ENCODE measurements at regions not wholly inside any gene's neighbourhood (a gene's known extent, or its start where the extent isn't known, plus 50 kb on each side); places are given as distances from the start of the nearest gene placed in this dataset.

- Histone ChIP-seq H3K4me3 (ENCODE audit: low read depth in 1 of 3, low read length in 3 of 3) (no peak overlapping the region), H3K9me3 (ENCODE audit: control insufficient read depth in 2 of 2, insufficient read depth in 1 of 2, low read depth in 1 of 2, low read length in 1 of 2) (no peaks in the 10 kb centered on the region), H3K27me3 (ENCODE audit: control insufficient read depth in 3 of 3, insufficient read depth in 3 of 3, low read length in 3 of 3) (no peaks in the 10 kb centered on the region), H3K4me1 (ENCODE audit: control insufficient read depth in 3 of 3, insufficient read depth in 2 of 3, low read depth in 1 of 3, low read length in 2 of 3) (no peaks in the 10 kb centered on the region), H3K36me3 (ENCODE audit: control insufficient read depth in 3 of 3, insufficient read depth in 2 of 3, low read depth in 1 of 3, low read length in 3 of 3) (no peaks in the 10 kb centered on the region), H3K27ac (ENCODE audit: low read depth in 1 of 3, low read length in 2 of 3) (no peak overlapping the region)
- WGBS, 3 donors = 77 to 89% (median 88%) methylated on average over 14 of the region's 14 CpGs
- no peak for FAIRE-seq
- no peak for DNase-seq
These were observed 201.9 kb upstream of the PMEPA1 start for GRCh38 chr20:57911512-57912226.

GRCh38 chr20:57910716-57911115 lies 200.9 kb upstream of the PMEPA1 start:
- peaks cover 0 to 2% (median 0%) of the 10 kb centered on the region in 3 donors for H3K27me3 ChIP-seq (ENCODE audit: control insufficient read depth in 3 of 3, insufficient read depth in 3 of 3, low read length in 3 of 3)
- 87 to 96% (median 89%) methylated on average over 1 of the region's 1 CpG for WGBS, 3 donors
- FAIRE-seq (no peak), DNase-seq (no peak)
- no peak overlapping the region for H3K4me3 ChIP-seq (ENCODE audit: low read depth in 1 of 3, low read length in 3 of 3)
- no peaks in the 10 kb centered on the region for H3K9me3 ChIP-seq (ENCODE audit: control insufficient read depth in 2 of 2, insufficient read depth in 1 of 2, low read depth in 1 of 2, low read length in 1 of 2)
- no peaks in the 10 kb centered on the region for H3K36me3 ChIP-seq (ENCODE audit: control insufficient read depth in 3 of 3, insufficient read depth in 2 of 3, low read depth in 1 of 3, low read length in 3 of 3)
- H3K27ac ChIP-seq (ENCODE audit: low read depth in 1 of 3, low read length in 2 of 3) = no peak overlapping the region
- H3K4me1 ChIP-seq (ENCODE audit: control insufficient read depth in 3 of 3, insufficient read depth in 2 of 3, low read depth in 1 of 3, low read length in 2 of 3) = no peaks in the 10 kb centered on the region

- H3K27ac ChIP-seq (ENCODE audit: low read depth in 1 of 3, low read length in 2 of 3) = no peak overlapping the region
- no peaks in the 10 kb centered on the region for H3K9me3 ChIP-seq (ENCODE audit: control insufficient read depth in 2 of 2, insufficient read depth in 1 of 2, low read depth in 1 of 2, low read length in 1 of 2)
- H3K4me3 ChIP-seq (ENCODE audit: low read depth in 1 of 3, low read length in 3 of 3) = no peak overlapping the region
- no peak for DNase-seq
- H3K36me3 ChIP-seq (ENCODE audit: control insufficient read depth in 3 of 3, insufficient read depth in 2 of 3, low read depth in 1 of 3, low read length in 3 of 3) = no peaks in the 10 kb centered on the region
- FAIRE-seq = no peak
- H3K4me1 ChIP-seq (ENCODE audit: control insufficient read depth in 3 of 3, insufficient read depth in 2 of 3, low read depth in 1 of 3, low read length in 2 of 3) = peaks cover 0 to 2% (median 0%) of the 10 kb centered on the region in 3 donors
- 83 to 91% (median 86%) methylated on average over 4 of the region's 4 CpGs for WGBS, 3 donors
- peaks cover 0 to 2% (median 0%) of the 10 kb centered on the region in 3 donors for H3K27me3 ChIP-seq (ENCODE audit: control insufficient read depth in 3 of 3, insufficient read depth in 3 of 3, low read length in 3 of 3)
These were observed 200.0 kb upstream of the PMEPA1 start for GRCh38 chr20:57909763-57910331.

GRCh38 chr20:57908704-57909630 lies 199.2 kb upstream of the PMEPA1 start:
- 74 to 82% (median 77%) methylated on average over 14 of the region's 14 CpGs for WGBS, 3 donors
- H3K9me3 ChIP-seq (ENCODE audit: control insufficient read depth in 2 of 2, insufficient read depth in 1 of 2, low read depth in 1 of 2, low read length in 1 of 2) = no peaks in the 10 kb centered on the region
- no peaks in the 10 kb centered on the region for H3K36me3 ChIP-seq (ENCODE audit: control insufficient read depth in 3 of 3, insufficient read depth in 2 of 3, low read depth in 1 of 3, low read length in 3 of 3)
- DNase-seq (no peak), FAIRE-seq (no peak)
- peaks cover 0 to 2% (median 0%) of the 10 kb centered on the region in 3 donors for H3K4me1 ChIP-seq (ENCODE audit: control insufficient read depth in 3 of 3, insufficient read depth in 2 of 3, low read depth in 1 of 3, low read length in 2 of 3)
- peaks cover 0 to 2% (median 0%) of the 10 kb centered on the region in 3 donors for H3K27me3 ChIP-seq (ENCODE audit: control insufficient read depth in 3 of 3, insufficient read depth in 3 of 3, low read length in 3 of 3)
- H3K4me3 ChIP-seq (ENCODE audit: low read depth in 1 of 3, low read length in 3 of 3) = no peak overlapping the region
- H3K27ac ChIP-seq (ENCODE audit: low read depth in 1 of 3, low read length in 2 of 3) = no peak overlapping the region

GRCh38 chr20:57908226-57908625 lies 198.4 kb upstream of the PMEPA1 start:
- no peaks in the 10 kb centered on the region for H3K36me3 ChIP-seq (ENCODE audit: control insufficient read depth in 3 of 3, insufficient read depth in 2 of 3, low read depth in 1 of 3, low read length in 3 of 3)
- FAIRE-seq (no peak), DNase-seq (no peak)
- no peaks in the 10 kb centered on the region for H3K9me3 ChIP-seq (ENCODE audit: control insufficient read depth in 2 of 2, insufficient read depth in 1 of 2, low read depth in 1 of 2, low read length in 1 of 2)
- H3K27me3 ChIP-seq (ENCODE audit: control insufficient read depth in 3 of 3, insufficient read depth in 3 of 3, low read length in 3 of 3) = peaks cover 0 to 2% (median 0%) of the 10 kb centered on the region in 3 donors
- H3K4me3 ChIP-seq (ENCODE audit: low read depth in 1 of 3, low read length in 3 of 3) = no peak overlapping the region
- 92 to 93% (median 92%) methylated on average over 9 of the region's 9 CpGs for WGBS, 3 donors
- peaks cover 0 to 2% (median 0%) of the 10 kb centered on the region in 3 donors for H3K4me1 ChIP-seq (ENCODE audit: control insufficient read depth in 3 of 3, insufficient read depth in 2 of 3, low read depth in 1 of 3, low read length in 2 of 3)
- H3K27ac ChIP-seq (ENCODE audit: low read depth in 1 of 3, low read length in 2 of 3) = no peak overlapping the region

- H3K4me3 ChIP-seq (ENCODE audit: low read depth in 1 of 3, low read length in 3 of 3) = no peak overlapping the region
- 73 to 83% (median 75%) methylated on average over 20 of the region's 20 CpGs for WGBS, 3 donors
- DNase-seq = no peak
- H3K9me3 ChIP-seq (ENCODE audit: control insufficient read depth in 2 of 2, insufficient read depth in 1 of 2, low read depth in 1 of 2, low read length in 1 of 2) = no peaks in the 10 kb centered on the region
- no peak for FAIRE-seq
- no peaks in the 10 kb centered on the region for H3K36me3 ChIP-seq (ENCODE audit: control insufficient read depth in 3 of 3, insufficient read depth in 2 of 3, low read depth in 1 of 3, low read length in 3 of 3)
- H3K27me3 ChIP-seq (ENCODE audit: control insufficient read depth in 3 of 3, insufficient read depth in 3 of 3, low read length in 3 of 3) = peaks cover 0 to 2% (median 0%) of the 10 kb centered on the region in 3 donors
- no peak overlapping the region for H3K27ac ChIP-seq (ENCODE audit: low read depth in 1 of 3, low read length in 2 of 3)
- H3K4me1 ChIP-seq (ENCODE audit: control insufficient read depth in 3 of 3, insufficient read depth in 2 of 3, low read depth in 1 of 3, low read length in 2 of 3) = peaks cover 0 to 2% (median 0%) of the 10 kb centered on the region in 3 donors
These were observed 197.6 kb upstream of the PMEPA1 start for GRCh38 chr20:57907131-57908000.

GRCh38 chr20:57905448-57905847 lies 195.6 kb upstream of the PMEPA1 start:
- no peaks in the 10 kb centered on the region for H3K36me3 ChIP-seq (ENCODE audit: control insufficient read depth in 3 of 3, insufficient read depth in 2 of 3, low read depth in 1 of 3, low read length in 3 of 3)
- no peaks in the 10 kb centered on the region for H3K9me3 ChIP-seq (ENCODE audit: control insufficient read depth in 2 of 2, insufficient read depth in 1 of 2, low read depth in 1 of 2, low read length in 1 of 2)
- peaks cover 0 to 2% (median 0%) of the 10 kb centered on the region in 3 donors for H3K4me1 ChIP-seq (ENCODE audit: control insufficient read depth in 3 of 3, insufficient read depth in 2 of 3, low read depth in 1 of 3, low read length in 2 of 3)
- no peak for FAIRE-seq
- peaks cover 0 to 2% (median 0%) of the 10 kb centered on the region in 3 donors for H3K27me3 ChIP-seq (ENCODE audit: control insufficient read depth in 3 of 3, insufficient read depth in 3 of 3, low read length in 3 of 3)
- WGBS, 3 donors = 76 to 79% (median 78%) methylated on average over 5 of the region's 5 CpGs
- DNase-seq = no peak
- no peak overlapping the region for H3K27ac ChIP-seq (ENCODE audit: low read depth in 1 of 3, low read length in 2 of 3)
- no peak overlapping the region for H3K4me3 ChIP-seq (ENCODE audit: low read depth in 1 of 3, low read length in 3 of 3)

Measured in small intestine (tissue), 7 donors.